Calu3 (cell line): ENCODE measurements at regions not wholly inside any gene's neighbourhood (a gene's known extent, or its start where the extent isn't known, plus 50 kb on each side); places are given as distances from the start of the nearest gene placed in this dataset.

Experiments
- BruUV-seq: library from RNA; stranded (reverse); fragments of 400-500 nt; replicated peaks from 2 replicates; lab custom pipeline; 2021; lab: Mats Ljungman, UMichigan
- CTCF ChIA-PET: fragments of 300-600 bp; sonication (Branson Sonifier 250); formaldehyde crosslinking; loops from one replicate; lab custom pipeline; 2022; ENCODE audit warnings: antibody characterized with exemption; lab: Charles Lee
- DNase-seq: peaks from one replicate; pipeline ENCODE4 v3.0.0; 2022
- H3K27ac Mint-ChIP-seq: one replicate; pipeline ENCODE4 v1.8.0; 2022; ENCODE audit warnings: mixed read lengths; ENCODE audit not compliant: unreplicated experiment
- H3K27me3 Mint-ChIP-seq: one replicate; pipeline ENCODE4 v1.8.0; 2022; ENCODE audit warnings: mixed read lengths; ENCODE audit not compliant: unreplicated experiment
- H3K36me3 Mint-ChIP-seq: one replicate; pipeline ENCODE4 v1.8.0; 2022; ENCODE audit warnings: mild to moderate bottlenecking, moderate library complexity, mixed read lengths; ENCODE audit not compliant: insufficient read depth, unreplicated experiment
- H3K4me1 Mint-ChIP-seq: one replicate; pipeline ENCODE4 v1.8.0; 2022; ENCODE audit warnings: mild to moderate bottlenecking, low read depth, mixed read lengths; ENCODE audit not compliant: unreplicated experiment
- H3K4me3 Mint-ChIP-seq: one replicate; pipeline ENCODE4 v1.8.0; 2022; ENCODE audit warnings: mild to moderate bottlenecking, low read depth, moderate library complexity, mixed read lengths; ENCODE audit not compliant: unreplicated experiment
- H3K9me3 Mint-ChIP-seq: one replicate; pipeline ENCODE4 v1.8.0; 2022; ENCODE audit warnings: low read depth, mixed read lengths; ENCODE audit not compliant: unreplicated experiment
- intact Hi-C: fragments of 100-400 bp; cut with micrococcal nuclease; formaldehyde crosslinking; loops from one replicate; pipeline ENCODE4 v1.10.0; 2022; ENCODE audit not compliant: unreplicated experiment
- TF ChIP-seq, protein P1 (sequence below): fragments of 200-600 bp; IDR thresholded peaks from one replicate; pipeline ENCODE4 v1.8.0; 2022; ENCODE audit warnings: antibody characterized with exemption; ENCODE audit not compliant: unreplicated experiment

DNA sequence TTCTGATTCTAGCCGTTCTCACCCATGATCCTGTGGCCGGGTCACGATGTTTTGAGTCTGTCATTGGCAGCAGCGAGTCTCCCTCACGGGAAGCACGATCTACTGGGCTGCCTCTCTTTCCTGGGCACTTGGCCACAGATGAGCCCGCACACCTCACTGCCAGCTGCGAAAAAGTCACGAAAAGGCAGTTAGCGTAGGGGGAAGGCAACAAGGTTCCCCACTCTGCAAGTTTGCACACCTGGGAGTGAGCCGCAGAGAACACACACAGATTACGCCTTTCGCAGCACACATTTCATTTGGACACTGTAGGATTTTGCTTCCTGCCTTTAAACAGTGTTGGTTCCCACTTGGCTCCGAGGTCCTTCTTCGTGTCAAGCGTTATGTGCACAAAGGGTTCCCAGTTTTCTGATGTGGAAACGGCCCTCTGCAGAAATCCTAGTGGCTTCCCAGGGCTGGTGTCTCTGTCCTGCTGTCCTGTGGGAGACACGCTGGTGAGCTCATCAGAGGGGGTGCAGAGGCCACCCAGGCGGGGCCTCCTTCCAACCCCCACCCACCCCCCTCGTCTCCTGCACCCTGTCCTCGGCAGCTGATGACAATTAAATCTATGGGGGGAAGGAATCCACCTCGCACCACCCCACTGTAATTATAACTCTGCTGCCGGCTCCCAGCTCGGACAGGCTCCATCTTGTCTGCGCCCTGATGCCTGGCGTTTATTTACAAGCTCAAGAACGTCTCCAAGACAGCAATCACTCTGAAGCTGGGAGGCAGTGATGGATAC, 157.3 kb upstream of the SALL3 start:
- CTCF ChIA-PET, result no interaction called here
- Mint-ChIP-seq H3K27me3 (no peaks in the 10 kb centered on the region), H3K4me3 (no peak overlapping the region), H3K27ac (no peak overlapping the region), H3K4me1 (no peaks in the 10 kb centered on the region), H3K36me3 (peaks cover 5% of the 10 kb centered on the region), H3K9me3 (no peaks in the 10 kb centered on the region)
- TF ChIP-seq, protein P1, sequence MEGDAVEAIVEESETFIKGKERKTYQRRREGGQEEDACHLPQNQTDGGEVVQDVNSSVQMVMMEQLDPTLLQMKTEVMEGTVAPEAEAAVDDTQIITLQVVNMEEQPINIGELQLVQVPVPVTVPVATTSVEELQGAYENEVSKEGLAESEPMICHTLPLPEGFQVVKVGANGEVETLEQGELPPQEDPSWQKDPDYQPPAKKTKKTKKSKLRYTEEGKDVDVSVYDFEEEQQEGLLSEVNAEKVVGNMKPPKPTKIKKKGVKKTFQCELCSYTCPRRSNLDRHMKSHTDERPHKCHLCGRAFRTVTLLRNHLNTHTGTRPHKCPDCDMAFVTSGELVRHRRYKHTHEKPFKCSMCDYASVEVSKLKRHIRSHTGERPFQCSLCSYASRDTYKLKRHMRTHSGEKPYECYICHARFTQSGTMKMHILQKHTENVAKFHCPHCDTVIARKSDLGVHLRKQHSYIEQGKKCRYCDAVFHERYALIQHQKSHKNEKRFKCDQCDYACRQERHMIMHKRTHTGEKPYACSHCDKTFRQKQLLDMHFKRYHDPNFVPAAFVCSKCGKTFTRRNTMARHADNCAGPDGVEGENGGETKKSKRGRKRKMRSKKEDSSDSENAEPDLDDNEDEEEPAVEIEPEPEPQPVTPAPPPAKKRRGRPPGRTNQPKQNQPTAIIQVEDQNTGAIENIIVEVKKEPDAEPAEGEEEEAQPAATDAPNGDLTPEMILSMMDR, result no peak
- DNase-seq, result no peak
- BruUV-seq, result no TSS peak
- intact Hi-C loops, result no loop called here

DNA sequence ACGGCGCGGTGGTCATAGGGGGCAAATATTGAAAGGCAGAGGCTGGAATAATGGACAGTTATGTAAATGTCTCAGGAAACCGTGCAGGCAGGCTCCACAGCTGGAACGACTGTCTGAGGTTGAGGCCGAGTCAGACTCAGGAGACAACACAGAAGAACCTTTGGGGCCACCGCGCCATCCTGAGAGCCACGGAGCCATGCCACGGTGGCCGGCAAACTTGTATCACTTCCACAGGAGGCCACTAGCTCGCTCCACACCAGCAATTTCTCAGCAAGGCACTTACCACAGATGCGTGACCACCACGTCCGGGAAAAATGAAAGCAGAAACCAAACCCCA, 156.7 kb upstream of the SALL3 start:
- Mint-ChIP-seq H3K27ac (no peak overlapping the region), H3K27me3 (no peaks in the 10 kb centered on the region), H3K4me1 (no peaks in the 10 kb centered on the region), H3K4me3 (no peak overlapping the region), H3K9me3 (peaks cover 3% of the 10 kb centered on the region), H3K36me3 (peaks cover 5% of the 10 kb centered on the region)
- no TSS peak for BruUV-seq
- intact Hi-C loops, result no loop called here
- TF ChIP-seq, protein P1, result no peak
- CTCF ChIA-PET, result no interaction called here
- DNase-seq, result no peak

DNA sequence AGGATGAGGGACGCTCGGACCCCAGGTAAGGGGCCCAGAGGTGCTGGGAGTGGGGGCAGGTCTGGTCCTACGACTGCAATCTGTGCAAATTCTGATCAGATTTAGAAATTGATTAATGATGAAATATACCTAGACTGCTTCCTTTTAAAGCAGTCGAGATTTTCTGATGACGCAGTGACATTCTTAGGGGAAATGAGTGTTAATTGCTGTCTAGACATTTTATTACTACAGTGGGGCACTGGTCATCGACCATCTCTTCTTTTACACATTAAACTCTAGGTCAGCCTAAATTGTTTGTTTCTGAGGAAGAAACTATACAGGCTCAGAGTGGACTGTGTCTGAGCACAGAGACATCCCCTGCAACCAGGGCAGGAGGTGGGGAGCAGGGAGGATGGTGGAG, 154.4 kb upstream of the SALL3 start:
- H3K4me3 Mint-ChIP-seq, result no peak overlapping the region
- peaks cover 5% of the 10 kb centered on the region for H3K36me3 Mint-ChIP-seq
- TF ChIP-seq, protein P1, result no peak
- CTCF ChIA-PET, result no interaction called here
- DNase-seq, result no peak
- no peaks in the 10 kb centered on the region for H3K4me1 Mint-ChIP-seq
- no TSS peak for BruUV-seq
- H3K27ac Mint-ChIP-seq, result no peak overlapping the region
- intact Hi-C loops, result no loop called here
- no peaks in the 10 kb centered on the region for H3K27me3 Mint-ChIP-seq
- peaks cover 3% of the 10 kb centered on the region for H3K9me3 Mint-ChIP-seq

DNA sequence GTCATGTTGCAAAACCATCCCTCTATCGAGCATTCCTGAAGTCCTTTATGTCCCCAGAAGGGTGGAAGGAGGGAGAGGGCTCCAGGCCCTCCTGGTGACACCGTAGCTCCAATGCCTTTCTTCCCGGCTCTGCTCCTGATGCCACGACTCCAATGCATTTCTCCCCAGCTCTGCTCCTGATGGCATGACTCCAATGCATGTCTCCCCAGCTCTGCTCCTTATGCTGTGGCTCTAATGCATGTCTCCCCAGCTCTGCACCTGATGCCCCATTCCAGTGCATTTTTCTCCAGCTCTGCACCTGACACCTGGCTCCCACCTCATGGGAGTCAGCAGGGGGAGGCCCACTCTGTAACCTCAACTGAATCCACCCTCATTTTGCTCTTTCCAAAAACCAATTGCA, 153.0 kb upstream of the SALL3 start:
- Mint-ChIP-seq H3K4me1 (no peaks in the 10 kb centered on the region), H3K4me3 (no peak overlapping the region), H3K27ac (no peak overlapping the region), H3K27me3 (no peaks in the 10 kb centered on the region), H3K9me3 (peaks cover 7% of the 10 kb centered on the region), H3K36me3 (peaks cover 5% of the 10 kb centered on the region)
- TF ChIP-seq, protein P1, result no peak
- intact Hi-C loops, result no loop called here
- CTCF ChIA-PET, result no interaction called here
- no peak for DNase-seq
- no TSS peak for BruUV-seq
